ENCODE measurements at regions not wholly inside any gene's neighbourhood (a gene's known extent, or its start where the extent isn't known, plus 50 kb on each side); places are given as distances from the start of the nearest gene placed in this dataset.
A peak's percentile ranks its signal among the peaks of the same experiment; 100 is the strongest.

- no peak for DNase-seq (ENCODE audit: low spot score)
Observed at GRCh38 chr12:3991798-3992580, 118.8 kb upstream of the PARP11 start.

DNA sequence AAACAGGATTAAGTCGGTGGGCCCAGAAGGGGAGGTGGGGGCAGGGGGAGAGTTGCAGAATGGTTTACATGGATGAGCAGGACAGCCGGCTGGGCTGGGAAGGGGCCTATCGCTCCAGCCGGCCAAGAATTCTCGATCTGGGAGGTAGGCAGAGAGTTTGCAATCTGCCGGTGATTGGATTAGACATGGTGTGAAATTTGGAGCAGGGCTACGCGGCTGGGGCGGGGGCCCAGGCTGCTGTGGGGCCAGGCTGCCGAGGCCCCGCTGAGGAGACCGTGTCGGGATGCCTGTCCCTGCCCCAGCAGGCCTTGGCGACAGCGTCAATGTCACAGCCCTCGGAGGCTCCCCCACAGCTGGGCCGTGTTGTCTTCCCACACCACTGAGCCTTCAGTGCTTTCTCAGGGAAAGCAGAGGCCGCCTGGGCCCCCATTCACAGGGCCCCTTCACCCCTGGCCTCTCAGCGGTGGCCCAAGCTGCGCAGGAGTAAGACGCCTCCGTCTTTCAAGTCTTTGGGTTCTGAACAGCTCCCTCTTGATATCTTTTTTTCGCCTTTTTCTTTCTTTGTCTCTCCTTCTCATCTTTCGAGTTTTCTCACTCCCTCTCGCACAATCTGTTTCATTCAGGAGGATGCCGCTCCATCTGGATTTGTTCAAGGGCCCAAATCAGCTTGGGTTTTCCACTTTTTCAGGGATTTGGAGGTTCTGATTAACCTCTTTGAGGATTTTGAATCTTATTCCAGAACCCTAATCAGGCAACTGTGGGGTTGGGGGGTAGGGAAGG, 117.5 kb upstream of the PARP11 start:
- DNase-seq (ENCODE audit: low spot score): no peak

DNA sequence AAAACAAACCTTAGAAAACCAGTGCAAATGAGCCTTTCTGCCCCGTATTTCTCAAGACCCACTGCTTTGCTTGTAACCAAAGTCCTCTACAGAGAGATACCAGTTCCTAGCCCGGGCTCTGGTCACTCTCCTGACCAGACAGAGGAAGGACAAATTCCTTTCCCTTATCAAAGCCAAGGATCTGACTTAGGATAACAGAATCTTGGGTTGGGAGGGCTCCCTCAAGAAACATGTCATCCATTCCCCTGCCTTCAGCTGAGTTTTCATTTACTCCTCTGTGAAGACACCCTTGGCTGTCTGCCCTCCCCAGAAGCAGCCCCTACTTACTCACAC, 116.0 kb upstream of the PARP11 start:
- no peak for DNase-seq (ENCODE audit: low spot score)

GRCh38 chr12:3988519-3989217, 115.5 kb upstream of the PARP11 start:
- no peak for DNase-seq (ENCODE audit: low spot score)

DNA sequence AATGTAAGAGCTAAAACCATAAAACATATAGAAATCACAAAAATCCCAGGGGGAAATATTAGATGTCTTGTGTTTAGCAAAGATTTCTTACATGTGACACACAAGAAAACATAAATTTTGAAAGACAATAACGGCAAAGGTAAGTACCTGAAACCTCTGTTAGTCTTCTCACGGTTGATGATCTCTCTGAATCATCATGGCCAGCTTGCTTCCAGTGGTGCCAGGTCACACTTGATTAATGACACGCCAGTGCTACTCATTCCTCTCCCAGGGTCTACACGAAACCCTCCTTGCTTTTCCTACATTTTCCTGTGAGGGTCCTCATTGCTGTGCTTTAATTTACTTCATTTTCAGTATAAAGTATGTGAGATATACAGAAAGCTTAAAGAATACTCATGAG, 114.4 kb upstream of the PARP11 start:
- DNase-seq (ENCODE audit: low spot score): no peak

- no peak for DNase-seq (ENCODE audit: low spot score)
Observed at GRCh38 chr12:3980504-3981272, 107.5 kb upstream of the PARP11 start.

GRCh38 chr12:3977621-3978020, 104.4 kb upstream of the PARP11 start:
- no peak for DNase-seq (ENCODE audit: low spot score)

- no peak for DNase-seq (ENCODE audit: low spot score)
Observed at GRCh38 chr12:3976351-3976938, 103.2 kb upstream of the PARP11 start.

GRCh38 chr12:3975652-3976051, 102.5 kb upstream of the PARP11 start:
- no peak for DNase-seq (ENCODE audit: low spot score)

DNA sequence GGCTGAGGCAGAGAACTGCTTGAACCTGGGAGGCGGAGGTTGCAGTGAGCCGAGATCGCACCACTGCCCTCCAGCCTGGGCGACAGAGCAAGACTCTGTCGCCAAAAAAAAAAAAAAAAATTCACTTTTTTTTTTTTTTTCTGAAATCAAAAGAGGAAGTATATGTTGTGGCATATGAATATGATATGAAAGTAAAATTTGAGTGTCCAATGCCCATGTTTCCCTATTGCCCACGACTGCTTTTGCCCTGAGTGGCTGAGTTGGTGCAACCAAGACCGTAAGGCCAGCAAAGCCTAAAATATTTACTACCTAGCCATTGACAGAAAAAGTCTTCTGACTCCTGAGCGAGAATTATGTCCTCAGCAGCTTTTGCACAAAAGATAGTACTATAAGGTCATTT, 101.7 kb upstream of the PARP11 start:
- DNase-seq (ENCODE audit: low spot score): no peak

- peak; percentile 26 for DNase-seq (ENCODE audit: low spot score)
Observed at GRCh38 chr12:3973973-3974644, 100.9 kb upstream of the PARP11 start.

- DNase-seq (ENCODE audit: low spot score): no peak
Observed at GRCh38 chr12:3973269-3973884, 100.2 kb upstream of the PARP11 start.

- no peak for DNase-seq (ENCODE audit: low spot score)
Observed at GRCh38 chr12:3972576-3972975, 99.4 kb upstream of the PARP11 start.

- DNase-seq (ENCODE audit: low spot score): no peak
Observed at GRCh38 chr12:3968523-3968922, 95.3 kb upstream of the PARP11 start.

- DNase-seq (ENCODE audit: low spot score): no peak
Observed at GRCh38 chr12:3967556-3968160, 94.5 kb upstream of the PARP11 start.

DNA sequence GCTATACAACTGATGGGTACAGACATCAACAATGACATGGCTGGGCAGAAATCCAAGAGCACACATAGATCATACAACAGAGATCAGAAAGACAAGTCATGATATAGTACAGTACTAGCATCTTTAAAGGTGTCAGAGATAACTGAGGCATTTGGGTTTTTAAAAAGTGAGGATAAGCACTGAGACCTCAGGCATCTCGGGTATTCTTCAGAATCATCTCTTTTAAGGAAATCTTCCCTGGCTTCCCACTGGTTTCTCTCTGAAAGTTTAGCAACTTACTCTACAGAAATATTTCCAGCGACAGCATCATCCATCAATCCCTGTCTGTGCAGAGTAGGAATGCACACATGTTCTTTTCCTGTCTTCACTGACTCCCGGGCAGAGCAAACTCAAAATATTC, 93.2 kb upstream of the PARP11 start:
- no peak for DNase-seq (ENCODE audit: low spot score)

- DNase-seq (ENCODE audit: low spot score): no peak
Observed at GRCh38 chr12:3965046-3965445, 91.8 kb upstream of the PARP11 start.

DNA sequence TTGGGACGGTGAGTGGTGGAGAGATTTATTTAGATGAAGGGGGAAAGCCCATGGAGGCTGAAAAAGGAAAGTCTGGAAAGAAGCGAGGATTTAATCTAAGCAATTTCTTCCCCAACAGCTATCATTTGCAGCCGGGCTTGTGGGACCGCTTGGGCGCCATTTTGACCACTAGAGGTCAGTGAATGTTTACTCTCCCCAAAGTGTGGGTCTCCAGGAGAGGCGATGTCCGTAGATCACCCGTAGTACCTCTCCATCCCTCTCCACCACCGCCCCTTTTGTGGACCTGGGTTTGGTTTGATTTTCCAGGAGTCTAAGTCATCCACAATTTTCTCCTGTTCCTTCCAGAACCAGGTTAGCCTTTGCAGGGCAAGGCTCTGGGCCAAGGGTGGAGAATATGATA, 91.2 kb upstream of the PARP11 start:
- no peak for DNase-seq (ENCODE audit: low spot score)

DNA sequence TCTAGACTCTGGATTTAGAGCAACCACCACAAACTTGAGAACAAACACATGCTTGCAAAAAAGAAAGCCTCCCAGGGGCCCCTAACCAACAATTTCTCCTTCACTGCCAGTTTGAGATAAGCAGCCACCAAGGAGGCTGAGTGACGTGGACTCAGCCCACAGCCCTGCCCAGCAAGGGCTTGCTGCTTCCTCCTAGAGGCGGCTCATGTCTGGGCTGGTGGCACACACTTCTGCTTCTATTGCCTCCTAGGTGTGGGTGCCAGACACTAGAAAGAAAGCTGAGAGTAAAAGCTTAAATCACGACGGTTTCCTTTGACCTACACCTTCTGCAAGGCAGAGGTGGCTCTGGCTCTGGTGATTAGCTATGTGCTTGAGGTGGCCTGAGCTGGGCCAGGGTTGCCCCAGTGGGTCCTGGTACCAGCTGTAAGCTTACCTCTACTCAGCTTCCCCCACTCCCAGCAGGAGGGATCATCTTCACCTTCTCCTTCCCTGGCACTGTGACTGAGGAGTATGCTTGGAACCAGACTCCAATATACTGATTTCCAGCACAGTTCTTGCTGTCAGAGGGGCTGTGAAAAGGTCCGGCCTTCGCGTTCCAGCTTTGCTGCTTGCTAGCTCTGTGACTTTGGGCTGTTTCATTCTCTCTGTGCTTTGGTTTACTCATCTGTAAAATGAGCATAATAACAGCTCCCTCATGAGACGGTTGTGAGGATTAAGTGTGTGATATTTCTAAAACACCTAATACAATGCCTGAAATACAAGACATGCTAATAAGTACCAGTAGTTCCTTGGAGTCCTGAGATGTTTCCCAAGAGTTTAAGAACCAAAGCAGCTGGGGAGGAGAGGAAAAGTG, 89.7 kb upstream of the PARP11 start:
- DNase-seq (ENCODE audit: low spot score): peak; percentile 7

All from pons (tissue), 1 donor.